IPS DF 19.7 (cell line): ENCODE measurements at regions not wholly inside any gene's neighbourhood (a gene's known extent, or its start where the extent isn't known, plus 50 kb on each side); places are given as distances from the start of the nearest gene placed in this dataset.
"Not testable (repeated sequence)": the region's sequence is repeated elsewhere in the genome, so short reads cannot be mapped to it uniquely, and the experiment has no call there.

ENCODE experiments used
- DNase-seq: peaks from one replicate; pipeline ENCODE4 v3.0.0-alpha.2; 2013; ENCODE audit warnings: low read depth, low spot score

DNA sequence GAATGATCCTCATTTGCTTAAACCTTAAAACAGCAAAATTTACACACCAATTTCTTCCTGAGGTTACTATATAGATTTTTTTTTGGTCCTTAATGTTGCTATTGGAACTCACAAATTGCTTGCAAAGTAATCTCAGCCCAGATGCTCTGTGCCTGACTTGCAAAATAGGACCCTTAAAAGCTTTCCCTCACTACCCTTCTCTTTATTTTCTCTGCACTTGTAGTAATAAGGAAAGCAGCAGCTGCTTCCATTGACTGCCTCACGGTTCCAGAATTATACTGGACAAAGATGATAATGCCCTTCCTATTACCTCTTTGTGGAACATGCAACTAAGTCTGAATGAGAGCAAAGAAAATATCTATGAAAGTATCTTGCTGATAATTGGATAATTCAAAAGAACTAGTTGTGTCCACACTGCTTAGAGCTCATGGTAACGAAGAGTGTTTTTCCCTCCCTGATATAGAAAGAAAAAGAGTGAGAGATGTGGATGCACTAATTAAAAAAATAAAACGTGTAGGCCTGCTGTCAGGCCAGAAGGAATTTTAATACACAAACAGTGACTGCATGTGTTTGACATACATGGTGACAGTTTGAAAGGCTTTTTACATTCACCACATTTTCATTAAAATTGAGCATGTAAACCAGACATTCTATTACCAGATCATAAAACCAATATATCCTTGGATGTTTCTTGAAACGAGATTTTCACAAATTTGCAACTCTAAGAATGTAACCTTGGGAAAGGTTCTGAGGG, 783.1 kb downstream of the GBE1 start:
- no peak for DNase-seq

DNA sequence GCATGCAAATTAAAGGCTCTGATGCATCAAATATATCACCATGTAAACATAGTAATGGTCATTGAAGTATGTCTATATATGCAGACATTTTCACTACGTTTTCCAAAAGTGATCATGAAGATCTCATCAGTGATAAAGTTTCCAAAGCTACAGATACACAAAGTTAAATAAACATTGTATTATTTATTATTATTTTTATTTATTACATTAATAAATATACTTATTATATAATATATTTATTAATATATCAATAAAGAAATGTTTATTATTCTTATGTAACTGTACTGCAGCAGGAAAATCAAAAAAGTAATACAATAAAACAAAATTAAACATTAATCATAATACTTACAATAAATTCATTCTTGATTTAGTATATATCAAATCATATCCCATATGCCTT, 791.2 kb downstream of the GBE1 start:
- DNase-seq = no peak

DNA sequence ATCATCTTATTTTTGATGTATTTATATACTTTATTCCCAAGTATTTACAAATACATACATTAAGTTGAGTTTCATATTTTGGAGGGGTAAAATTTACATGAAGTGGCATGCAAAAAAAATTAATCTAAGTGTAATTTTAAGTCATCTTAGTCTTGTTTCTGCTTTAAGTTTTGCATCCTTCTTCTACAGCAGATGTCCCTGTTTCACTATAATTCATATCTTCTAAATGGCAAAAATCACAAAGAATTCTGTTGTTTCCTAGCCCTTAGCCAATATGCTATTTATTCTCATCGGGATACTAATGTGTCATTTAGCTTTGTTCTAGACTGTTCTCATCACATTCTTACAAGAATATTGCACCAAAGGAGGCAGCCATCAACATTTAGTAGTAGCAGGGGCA, 831.9 kb downstream of the GBE1 start:
- DNase-seq = no peak

DNA sequence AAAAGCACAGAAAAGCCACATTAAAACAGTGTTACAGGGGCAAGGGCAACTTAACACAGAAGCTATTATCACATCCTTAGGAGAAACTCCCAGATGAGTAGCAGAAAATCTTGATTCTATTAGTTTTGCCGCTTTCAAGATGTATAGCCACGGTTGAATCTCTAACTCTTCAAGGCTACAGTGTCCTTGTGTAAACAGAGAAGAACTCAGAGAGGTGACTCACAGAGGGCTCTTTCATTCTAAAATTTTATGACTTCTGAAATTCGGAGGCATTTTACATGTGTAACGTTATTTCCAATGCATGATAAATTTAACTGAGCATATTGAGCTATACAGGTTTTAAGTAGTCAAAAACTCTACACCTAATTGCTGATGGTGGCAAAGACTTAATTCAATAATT, 846.6 kb downstream of the GBE1 start:
- no peak for DNase-seq

DNA sequence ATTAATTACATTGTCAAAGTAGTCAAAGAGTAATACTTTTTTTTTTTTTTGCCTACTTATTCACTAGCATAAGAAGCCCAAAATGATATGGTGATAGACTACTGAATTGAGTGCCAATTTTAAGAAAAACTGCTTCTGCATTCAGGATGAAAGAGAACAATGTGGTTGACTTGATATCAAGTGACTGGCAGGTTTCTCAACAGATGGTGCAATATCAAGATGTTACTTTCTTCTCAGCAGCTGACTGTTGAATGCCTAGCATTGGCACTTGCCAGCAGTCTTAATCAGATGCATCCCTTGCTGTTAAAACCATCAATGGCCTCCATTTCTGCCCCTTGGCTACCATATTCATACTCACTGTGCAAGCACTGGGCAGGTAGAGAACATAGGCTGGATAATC, 863.2 kb downstream of the GBE1 start:
- no peak for DNase-seq

DNA sequence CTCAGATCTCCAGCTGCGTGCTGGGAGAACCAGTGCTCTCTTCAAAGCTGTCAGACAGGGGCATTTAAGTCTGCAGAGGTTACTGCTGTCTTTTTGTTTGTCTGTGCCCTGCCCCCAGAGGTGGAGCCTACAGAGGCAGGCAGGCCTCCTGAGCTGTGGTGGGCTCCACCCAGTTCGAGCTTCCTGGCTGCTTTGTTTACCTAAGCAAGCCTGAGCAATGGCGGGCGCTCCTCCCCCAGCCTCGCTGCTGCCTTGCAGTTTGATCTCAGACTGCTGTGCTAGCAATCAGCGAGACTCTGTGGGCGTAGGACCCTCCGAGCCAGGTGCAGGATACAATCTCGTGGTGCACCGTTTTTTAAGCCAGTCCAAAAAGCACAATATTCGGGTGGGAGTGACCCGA, 864.4 kb downstream of the GBE1 start:
- DNase-seq = not testable (repeated sequence)

DNA sequence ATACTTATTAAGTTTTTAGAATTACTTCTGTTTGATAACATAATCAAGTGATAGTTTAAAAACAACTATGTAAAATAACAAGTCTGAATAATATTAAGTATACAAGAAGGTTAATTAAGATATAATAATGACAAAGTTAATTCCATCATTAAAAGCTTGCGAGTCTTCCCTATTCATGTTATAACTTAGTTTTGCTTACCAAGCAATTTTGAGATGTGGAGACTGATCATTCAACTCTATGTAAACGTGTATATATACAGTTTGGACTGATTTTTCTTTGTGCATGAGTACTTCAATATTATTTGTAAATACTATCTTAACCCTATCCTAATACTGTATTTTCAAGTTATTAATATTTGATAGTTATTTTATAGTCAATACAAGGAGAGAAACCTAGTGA, 870.9 kb downstream of the GBE1 start:
- no peak for DNase-seq

DNA sequence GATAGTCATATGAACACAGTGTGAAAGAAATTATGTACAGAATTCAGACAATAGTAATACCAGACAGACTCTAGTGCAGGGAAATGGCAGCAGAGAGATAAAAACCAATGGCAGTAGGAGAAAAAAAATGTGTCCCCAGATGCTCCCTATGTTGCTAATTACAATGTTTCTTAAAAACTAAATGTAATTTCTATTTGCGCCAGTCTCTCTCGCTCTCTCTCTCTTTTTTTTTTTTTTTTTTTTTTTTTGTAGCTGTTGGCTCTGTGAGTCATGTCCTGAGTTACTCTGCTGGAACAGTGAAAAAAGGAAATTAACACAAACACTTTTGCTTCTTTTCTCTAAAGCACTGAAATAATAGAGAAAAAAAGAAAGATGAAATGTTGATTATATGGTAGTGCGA, 871.9 kb downstream of the GBE1 start:
- DNase-seq = no peak

DNA sequence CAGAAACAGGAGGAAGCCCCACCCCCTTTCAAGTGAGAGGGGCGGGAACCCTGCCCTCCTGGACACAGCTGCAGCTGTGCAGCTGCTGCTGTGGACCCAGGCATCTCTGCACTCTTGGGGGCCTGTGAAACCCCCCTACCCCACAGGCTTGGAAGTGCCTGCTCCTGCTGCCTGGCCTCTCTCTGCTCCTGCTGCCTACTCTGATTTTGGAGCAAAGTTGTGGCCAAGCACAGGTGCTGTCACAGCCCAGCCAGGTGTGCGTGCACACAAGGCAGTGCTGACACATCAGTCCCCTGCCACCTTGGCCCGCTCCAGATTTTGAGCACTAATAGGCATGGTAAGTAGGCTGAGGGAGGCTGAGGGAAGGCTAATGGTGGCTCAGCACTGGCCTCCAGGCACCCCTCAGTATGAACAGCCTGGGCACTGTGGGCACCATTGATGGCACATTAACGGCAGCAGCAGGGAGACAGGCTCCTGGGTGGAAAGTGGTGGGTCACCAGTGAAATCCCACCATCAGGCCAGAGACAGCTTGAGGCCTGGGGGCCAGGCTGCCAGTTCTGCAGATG, 890.9 kb downstream of the GBE1 start:
- DNase-seq = no peak

DNA sequence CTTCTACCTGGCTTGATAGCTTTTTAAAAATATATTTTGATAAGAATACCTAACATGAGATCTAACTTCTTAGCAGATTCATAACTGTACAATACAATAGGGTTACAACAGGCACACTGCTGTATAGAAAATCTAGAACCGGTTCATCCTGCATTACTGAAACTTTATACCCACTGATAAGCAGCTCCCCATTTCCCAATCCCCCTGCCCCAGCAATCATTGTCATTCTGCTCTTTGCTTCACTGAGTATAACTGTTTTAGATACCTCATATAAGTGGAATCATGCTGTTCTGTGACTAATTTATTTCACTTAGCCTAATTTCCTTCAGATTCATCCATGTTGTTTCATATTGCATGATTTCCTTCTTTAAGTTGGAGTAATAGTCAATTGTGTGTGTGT, 906.0 kb downstream of the GBE1 start:
- no peak for DNase-seq

DNA sequence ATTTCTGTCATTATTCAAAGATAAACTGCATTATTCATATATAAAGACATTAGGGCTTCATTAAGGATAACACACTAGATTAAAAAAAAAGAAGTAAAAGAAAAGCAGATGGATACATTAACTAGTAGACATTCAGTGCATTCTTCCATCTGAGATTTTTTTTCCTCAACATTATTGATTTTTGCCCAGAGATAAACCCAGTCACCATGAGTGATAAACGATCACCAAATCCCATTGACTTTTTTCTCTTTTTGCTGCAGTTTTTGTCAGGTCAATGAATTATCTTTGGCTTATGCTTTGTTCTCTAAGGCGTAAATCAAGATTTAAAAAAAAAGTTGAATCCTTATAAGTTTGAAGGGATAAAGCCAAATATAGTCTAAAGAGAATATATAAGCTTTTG, 925.0 kb downstream of the GBE1 start:
- no peak for DNase-seq

DNA sequence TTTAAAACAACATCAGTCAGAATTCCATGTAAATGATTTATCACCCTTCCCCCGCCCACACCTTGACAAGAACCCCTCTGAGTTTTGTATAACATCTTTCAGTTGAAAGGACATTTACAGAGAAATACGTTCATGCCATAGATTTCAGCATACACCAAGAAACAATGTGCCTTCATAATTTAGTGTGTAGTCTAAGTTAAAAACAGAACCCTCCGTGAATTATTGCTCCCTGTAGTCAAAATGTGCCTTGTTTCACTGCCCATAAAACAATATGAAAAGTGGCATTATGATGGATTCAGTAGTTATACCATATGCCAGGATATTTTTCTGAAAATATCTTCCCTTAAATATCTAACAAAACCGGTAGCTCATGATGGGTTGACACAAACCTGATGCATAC, 953.9 kb downstream of the GBE1 start:
- DNase-seq = no peak

DNA sequence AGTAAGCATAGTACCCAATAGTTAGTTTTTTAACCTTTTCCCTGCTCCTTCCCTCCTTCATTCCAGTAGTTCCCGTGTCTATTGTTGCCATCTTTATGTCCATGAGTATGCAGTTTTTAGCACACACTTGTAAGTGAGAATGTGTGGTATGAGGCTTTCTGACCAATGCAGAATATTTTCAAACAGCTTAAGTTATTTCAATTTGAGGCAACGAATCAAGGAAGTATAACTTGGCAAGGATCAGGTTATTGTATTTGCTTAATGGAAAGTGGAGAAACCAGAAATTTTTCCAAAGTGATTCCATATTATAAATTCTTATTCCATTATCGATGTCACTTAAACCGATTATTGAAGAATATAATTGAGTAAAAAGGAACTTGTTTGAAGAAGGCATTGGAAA, 954.8 kb downstream of the GBE1 start:
- DNase-seq = no peak

DNA sequence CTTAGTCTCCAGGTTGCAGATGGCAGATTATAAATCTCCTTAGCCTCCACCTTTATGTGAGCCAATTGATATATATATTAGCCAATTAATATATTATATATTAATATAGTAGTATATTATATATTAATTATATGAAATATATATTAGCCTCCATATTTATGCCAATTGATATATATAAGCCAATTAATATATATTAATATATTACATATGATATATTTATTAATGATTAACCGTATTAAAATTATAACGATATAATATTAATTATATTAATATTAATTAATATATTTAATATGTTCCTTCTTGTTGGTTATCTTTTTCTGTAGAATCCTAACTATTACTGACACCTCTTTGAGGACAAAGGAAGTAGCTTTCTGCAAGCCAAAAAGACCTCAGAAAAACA, 972.5 kb downstream of the GBE1 start:
- DNase-seq = no peak

DNA sequence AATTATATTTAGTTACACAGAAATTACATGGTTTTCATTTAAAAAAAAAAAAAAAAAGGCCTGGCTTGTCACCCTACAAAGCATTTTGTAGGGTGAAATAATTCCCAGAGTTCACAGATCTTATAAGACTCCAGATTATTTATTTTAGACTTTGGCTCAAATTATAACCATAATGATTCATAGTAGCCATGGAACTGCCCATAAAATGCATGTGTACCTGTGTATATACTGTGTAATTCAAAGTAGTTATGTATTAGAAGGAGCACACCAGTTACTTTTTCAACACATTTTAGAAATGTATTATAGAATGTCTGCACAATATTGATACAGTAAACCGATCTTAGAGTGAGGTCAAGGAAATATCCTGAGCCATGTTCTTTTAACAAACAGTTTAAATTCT, 975.6 kb downstream of the GBE1 start:
- DNase-seq = no peak

DNA sequence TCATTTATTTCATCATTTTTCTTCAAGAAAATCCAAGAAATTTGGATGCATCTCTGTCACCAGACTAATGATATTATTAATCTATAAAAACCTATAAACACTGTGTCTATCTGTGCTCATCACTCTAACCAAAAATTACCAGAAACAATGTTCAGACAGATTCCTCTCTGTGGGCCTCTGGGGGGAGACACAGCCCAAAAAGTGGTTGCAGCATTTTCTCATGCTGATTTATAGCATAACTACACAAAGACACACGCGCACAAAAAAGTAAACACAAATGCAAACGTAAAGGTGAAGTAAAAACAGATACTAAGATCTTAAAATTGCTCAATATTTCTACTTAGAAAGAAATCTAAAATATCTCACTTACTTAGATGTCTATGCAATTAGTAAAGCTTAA, 976.0 kb downstream of the GBE1 start:
- no peak for DNase-seq

DNA sequence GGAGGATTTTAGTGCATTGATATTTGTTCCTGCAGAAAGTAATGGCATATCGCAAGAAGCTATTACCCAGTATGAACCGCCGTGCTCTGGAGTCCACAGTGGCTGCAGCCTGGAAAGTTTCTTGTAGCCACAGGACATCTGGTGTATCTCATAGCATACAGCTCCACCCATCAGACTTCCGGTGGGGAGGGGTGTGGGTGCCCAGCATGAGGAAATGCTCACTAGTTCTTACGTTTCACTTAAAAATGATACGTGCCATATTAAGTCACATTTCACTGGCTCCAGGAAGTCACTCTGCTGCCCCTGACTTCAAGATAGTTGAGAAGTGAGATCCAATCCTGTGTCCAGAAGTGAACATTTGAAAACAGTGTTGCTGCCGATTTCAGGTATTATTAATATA, 990.4 kb downstream of the GBE1 start:
- no peak for DNase-seq

DNA sequence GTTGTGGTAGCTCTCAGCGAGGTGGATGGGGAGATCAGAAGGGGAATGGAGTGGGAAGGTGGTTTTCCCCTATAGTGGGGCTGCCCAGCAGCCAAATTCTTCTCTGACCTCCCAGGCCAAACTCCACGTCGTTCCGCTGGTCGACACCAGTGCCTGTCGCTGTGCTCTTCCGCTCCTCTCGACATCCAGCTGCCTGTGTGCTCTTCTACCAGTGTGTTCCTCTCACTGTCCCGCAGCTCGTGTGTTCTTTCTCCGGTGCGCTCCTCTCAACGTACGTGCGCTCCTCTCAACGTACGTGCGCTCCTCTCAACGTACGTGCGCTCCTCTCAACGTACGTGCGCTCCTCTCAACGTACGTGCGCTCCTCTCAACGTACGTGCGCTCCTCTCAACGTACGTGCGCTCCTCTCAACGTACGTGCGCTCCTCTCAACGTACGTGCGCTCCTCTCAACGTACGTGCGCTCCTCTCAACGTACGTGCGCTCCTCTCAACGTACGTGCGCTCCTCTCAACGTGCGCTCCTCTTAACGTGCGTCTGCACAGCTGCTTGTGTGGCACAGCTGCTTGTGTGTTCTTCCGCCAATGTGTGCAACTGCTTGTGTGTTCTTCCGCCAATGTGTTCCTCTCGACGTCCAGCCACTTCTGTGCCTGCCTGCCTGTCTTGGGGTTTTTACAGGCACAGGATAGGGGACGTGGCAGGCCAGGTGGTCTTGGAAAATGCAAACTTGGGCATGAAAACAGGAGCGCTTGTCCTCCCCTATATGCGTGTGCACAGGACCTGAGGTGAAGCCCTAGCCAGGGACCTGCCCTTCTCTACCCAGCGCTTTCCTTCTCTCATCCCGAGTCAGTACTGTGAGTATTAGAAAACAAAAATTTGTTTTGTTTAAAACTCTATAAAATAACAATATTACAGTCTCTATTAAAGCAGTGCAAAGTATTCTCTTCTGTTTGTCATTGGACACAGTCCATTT, 991.1 kb downstream of the GBE1 start:
- DNase-seq = no peak

DNA sequence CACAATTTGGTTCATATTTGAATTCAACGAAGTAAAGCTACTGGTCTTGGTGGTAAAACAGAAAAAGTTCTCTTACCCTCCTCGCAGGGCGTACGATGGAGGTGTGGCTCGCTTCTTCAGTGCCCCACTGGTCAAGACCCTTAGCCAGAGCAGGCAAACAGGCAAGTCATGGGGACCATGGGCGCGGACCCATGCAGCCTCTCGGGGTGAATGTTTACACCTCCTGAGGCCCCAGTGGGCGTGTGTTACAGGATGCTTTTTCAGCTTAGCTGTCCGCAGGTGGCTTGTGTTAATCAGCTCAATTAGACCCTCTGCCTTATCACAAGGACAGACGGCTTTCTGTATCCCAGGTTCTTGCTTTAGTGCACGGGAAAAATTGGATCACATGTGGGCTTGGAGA, 991.8 kb downstream of the GBE1 start:
- DNase-seq = no peak

DNA sequence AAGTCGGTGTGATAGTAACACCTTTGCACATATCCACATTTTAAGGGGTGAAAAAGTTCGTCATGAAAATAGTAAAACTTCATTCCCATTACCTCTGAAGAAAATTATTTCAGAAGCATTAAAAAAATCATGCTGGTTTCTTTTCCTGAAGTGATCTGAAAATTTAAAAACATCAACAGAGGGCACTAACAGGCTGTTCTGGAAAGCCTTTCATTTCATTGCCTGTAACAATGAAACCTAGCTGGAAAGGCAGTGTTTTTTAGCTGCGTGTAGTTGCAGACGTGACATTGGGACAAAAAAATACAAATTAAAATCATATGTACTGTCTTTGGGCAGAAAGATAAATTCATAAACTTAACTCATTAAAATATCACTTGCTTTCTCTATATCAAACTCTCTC, 993.8 kb downstream of the GBE1 start:
- DNase-seq = no peak

DNA sequence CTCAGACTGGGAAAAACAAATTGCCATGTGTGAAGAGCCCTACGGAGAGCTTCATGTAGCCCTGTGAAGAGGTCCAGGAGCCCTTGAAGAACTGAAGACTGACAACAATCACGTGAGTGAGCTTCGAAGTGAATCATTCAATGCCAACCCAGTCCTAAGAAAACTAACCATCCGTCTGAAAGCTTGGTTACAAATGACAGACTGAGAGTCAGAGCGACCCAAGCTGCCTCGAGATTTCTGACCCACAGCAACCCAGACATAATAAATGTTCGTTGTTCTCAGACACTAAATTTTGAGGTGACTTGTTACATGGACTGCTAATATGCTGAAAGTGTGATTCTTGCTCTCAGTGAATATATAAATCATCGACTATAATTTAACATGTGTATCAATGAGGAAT, 987.2 kb upstream of the ROBO1 start:
- no peak for DNase-seq

DNA sequence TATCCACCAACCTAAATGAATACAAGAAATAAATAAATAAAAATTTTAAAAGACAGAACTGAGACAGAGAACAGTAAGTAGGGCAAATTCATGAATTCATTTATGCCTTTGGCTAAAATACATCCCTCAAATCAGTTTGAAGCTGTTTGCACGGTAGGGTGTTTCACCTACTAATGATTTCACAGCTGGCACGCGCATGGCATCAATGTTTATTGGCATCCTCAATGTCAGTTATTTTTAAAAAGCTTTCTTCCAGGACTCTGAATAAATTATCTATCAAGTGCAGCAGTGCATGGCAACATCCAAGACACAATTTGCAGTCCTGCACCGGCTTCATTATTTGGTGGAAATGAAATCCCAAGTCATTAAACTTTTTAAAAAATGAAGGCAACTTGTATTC, 985.2 kb upstream of the ROBO1 start:
- DNase-seq = no peak

DNA sequence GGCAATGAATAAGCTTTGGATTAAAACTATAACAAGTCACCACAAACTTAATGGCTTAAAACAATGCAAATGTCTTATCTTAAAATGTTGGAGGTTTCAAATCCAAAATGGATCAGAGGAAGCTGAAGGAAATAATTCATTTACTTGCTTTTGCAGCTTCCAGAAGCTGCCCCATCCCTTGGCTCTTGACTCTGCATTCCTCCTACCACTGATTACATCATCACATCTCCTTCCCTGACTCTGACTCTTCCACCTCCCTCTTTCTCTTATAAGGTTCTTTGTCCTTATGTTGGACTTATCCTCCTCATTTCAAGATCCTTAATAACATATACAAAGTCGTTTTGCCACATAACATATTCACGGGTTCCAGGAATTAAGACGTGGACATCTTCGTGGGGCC, 982.8 kb upstream of the ROBO1 start:
- no peak for DNase-seq
